ENCODE measurements at regions not wholly inside any gene's neighbourhood (a gene's known extent, or its start where the extent isn't known, plus 50 kb on each side); places are given as distances from the start of the nearest gene placed in this dataset.

DNA sequence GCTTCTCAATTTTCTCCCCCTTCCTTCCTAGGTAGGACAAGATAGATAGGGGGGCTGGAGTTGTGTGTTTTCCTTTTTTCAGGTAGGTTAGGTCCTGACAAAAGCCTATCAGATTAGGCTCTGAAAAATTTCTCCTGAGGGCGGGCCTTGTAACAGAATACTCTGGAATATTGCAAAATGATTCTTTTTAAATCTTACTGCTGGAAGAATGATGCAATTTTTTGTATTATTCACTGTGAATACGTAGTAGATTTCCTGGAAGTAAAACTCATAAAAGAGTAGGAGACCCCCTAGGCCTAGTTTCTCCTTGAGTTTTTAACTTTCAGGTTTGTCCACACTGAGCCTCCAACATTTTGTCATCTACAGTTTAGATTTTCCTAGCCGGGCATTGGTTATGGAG lies 1701.8 kb downstream of the EFNA5 start:
- TF ChIP-seq, protein P1, sequence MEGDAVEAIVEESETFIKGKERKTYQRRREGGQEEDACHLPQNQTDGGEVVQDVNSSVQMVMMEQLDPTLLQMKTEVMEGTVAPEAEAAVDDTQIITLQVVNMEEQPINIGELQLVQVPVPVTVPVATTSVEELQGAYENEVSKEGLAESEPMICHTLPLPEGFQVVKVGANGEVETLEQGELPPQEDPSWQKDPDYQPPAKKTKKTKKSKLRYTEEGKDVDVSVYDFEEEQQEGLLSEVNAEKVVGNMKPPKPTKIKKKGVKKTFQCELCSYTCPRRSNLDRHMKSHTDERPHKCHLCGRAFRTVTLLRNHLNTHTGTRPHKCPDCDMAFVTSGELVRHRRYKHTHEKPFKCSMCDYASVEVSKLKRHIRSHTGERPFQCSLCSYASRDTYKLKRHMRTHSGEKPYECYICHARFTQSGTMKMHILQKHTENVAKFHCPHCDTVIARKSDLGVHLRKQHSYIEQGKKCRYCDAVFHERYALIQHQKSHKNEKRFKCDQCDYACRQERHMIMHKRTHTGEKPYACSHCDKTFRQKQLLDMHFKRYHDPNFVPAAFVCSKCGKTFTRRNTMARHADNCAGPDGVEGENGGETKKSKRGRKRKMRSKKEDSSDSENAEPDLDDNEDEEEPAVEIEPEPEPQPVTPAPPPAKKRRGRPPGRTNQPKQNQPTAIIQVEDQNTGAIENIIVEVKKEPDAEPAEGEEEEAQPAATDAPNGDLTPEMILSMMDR (IDR thresholded peaks at IDR 0.05; ENCODE audit: low read depth, low read length): no peak
- Histone ChIP-seq H3K4me3 (ENCODE audit: low read depth, low read length) (no peak overlapping the region), H3K27ac (ENCODE audit: low read depth, low read length) (no peak overlapping the region), H3K9me3 (ENCODE audit: control insufficient read depth, insufficient read depth, low read length) (no peaks in the 10 kb centered on the region), H3K27me3 (ENCODE audit: control insufficient read depth, insufficient read depth, low read length) (no peaks in the 10 kb centered on the region)
- POLR2A ChIA-PET: no interaction called here
- DNase-seq (ENCODE audit: low read depth, low spot score): no peak
- CTCF ChIA-PET: no interaction called here

DNA sequence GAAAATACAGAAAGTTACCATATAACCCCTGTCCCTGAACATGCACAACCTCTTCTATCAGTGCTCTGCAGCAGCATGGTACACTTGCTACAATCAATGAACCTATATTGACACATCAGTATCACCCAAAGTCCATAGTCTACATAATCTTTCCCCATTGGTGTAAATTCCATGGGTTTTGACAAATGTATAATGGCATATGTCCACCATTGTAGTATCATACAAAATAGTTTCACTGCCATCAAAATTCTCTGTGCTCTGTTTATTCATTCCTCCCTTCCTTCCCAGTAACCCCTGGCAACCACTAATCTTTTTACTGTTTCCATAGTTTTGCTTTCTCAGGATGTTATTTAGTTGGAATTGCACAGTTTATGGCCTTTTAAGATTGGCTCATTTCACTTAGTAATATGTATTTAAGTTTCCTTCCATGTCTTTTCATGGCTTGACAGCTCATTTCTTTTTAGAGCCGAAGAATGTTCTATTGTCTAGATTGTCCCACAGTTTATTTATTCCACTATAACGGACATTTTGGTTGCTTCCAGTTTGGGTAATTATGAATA lies 1707.0 kb downstream of the EFNA5 start:
- TF ChIP-seq, protein P1 (IDR thresholded peaks at IDR 0.05; ENCODE audit: low read depth, low read length): no peak
- Histone ChIP-seq H3K9me3 (ENCODE audit: control insufficient read depth, insufficient read depth, low read length) (no peaks in the 10 kb centered on the region), H3K27ac (ENCODE audit: low read depth, low read length) (no peak overlapping the region), H3K27me3 (ENCODE audit: control insufficient read depth, insufficient read depth, low read length) (no peaks in the 10 kb centered on the region), H3K4me3 (ENCODE audit: low read depth, low read length) (no peak overlapping the region)
- ChIA-PET CTCF (no interaction called here), POLR2A (no interaction called here)
- DNase-seq (ENCODE audit: low read depth, low spot score): no peak

DNA sequence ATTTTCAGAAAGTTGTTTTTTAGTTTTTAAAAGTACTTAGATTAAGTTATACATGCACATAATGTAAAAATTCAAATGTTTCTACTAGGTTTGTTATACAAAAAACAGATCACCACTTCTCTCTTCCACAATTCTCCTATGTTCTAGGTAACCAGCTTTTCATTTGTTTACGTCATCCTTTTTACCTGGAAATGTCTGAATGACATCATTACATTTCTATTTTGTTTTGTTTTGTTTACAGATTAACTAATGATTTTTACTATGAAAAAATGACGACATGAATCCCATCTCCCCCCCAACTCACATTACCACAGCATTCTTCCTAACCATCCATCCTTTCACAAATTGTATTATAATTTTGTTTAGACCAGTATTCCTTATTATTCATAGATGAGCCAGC lies 1709.2 kb downstream of the EFNA5 start:
- Histone ChIP-seq H3K4me3 (ENCODE audit: low read depth, low read length) (no peak overlapping the region), H3K27ac (ENCODE audit: low read depth, low read length) (no peak overlapping the region), H3K9me3 (ENCODE audit: control insufficient read depth, insufficient read depth, low read length) (no peaks in the 10 kb centered on the region), H3K27me3 (ENCODE audit: control insufficient read depth, insufficient read depth, low read length) (no peaks in the 10 kb centered on the region)
- TF ChIP-seq, protein P1 (IDR thresholded peaks at IDR 0.05; ENCODE audit: low read depth, low read length): no peak
- ChIA-PET CTCF (no interaction called here), POLR2A (no interaction called here)
- no peak for DNase-seq (ENCODE audit: low read depth, low spot score)

DNA sequence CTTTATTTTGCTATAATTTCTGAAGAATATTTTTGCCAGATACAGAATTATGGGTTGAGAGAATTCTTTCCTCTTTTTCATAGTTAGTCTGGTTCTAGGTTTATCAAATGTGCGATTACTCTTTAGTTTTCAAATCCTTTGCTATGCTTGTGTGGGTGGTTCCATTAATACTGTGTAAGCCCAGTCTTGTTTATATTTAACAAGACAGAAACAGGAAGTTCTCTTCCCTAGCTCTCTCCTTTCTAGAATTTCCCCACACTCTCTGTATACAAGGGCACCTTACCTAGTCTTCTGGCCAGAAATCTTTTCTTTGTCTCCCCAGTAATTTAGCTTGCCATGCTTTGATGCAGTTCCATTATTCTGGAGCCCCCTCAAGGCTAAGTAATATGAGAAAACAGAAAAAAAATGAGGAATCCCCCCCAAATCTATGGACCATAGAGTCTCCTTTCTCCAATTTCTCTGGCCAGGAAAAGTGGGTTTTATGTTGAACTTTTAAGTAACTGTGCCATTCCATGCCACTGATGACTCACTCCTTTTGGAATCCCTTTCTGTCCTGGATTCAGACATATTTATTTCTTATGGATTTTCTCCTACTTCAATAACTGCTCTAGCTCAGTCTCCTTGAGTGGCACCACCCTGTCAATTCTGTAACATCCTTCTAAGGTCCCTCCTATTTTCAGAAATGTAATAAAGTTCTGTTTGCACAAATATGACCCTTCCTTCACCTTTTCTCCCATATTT lies 1714.1 kb downstream of the EFNA5 start:
- TF ChIP-seq, protein P1 (IDR thresholded peaks at IDR 0.05; ENCODE audit: low read depth, low read length): no peak
- no peak for DNase-seq (ENCODE audit: low read depth, low spot score)
- H3K27ac ChIP-seq (ENCODE audit: low read depth, low read length): no peak overlapping the region
- POLR2A ChIA-PET: no interaction called here
- CTCF ChIA-PET: no interaction called here
- no peak overlapping the region for H3K4me3 ChIP-seq (ENCODE audit: low read depth, low read length)
- H3K9me3 ChIP-seq (ENCODE audit: control insufficient read depth, insufficient read depth, low read length): no peaks in the 10 kb centered on the region
- H3K27me3 ChIP-seq (ENCODE audit: control insufficient read depth, insufficient read depth, low read length): no peaks in the 10 kb centered on the region

DNA sequence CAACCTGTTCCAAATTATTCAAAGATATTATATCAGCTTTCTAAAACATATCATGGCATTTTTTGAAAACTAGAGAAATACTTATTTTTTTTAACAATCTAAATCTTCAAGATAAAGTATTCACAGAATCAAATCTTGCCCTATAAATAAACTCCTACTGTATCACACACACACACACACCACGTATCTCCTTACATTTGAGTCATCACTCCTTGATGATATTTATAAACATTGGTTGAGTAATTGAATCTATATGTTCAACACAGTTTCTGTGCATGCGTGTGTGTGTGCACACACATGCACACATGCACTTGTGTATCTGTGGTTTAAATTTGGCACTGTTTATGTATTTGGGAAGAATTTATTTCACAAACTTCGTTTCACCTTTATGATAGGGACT lies 1716.4 kb downstream of the EFNA5 start:
- TF ChIP-seq, protein P1 (IDR thresholded peaks at IDR 0.05; ENCODE audit: low read depth, low read length): no peak
- Histone ChIP-seq H3K4me3 (ENCODE audit: low read depth, low read length) (no peak overlapping the region), H3K9me3 (ENCODE audit: control insufficient read depth, insufficient read depth, low read length) (no peaks in the 10 kb centered on the region), H3K27ac (ENCODE audit: low read depth, low read length) (no peak overlapping the region), H3K27me3 (ENCODE audit: control insufficient read depth, insufficient read depth, low read length) (no peaks in the 10 kb centered on the region)
- CTCF ChIA-PET: no interaction called here
- DNase-seq (ENCODE audit: low read depth, low spot score): no peak
- POLR2A ChIA-PET: no interaction called here
